Right hindlimb (tissue), 1 donor: ENCODE measurements at regions not wholly inside any gene's neighbourhood (a gene's known extent, or its start where the extent isn't known, plus 50 kb on each side); places are given as distances from the start of the nearest gene placed in this dataset.
A peak's percentile ranks its signal among the peaks of the same experiment; 100 is the strongest.

Experiments used
- DNase-seq: peaks from one replicate; pipeline ENCODE4 v3.0.0-alpha.2; 2018

DNA sequence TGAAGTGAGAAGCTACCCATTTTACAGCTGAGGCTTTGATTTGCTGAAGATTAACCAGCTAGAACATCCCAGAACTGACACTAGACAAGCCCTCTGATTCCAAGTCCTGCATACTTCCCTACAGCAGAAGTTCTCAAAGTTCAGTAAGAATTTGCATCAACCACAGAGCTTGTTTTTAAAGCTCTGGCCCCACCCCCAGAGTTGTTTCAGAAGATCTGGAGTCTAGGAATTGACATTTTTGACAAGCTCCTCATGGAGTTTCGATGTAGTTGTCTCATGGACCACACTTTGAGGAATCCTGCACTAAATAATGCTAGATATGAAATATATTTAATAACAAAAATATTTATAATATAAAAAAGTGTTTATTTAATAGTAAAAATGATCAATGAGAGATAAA, 120.3 kb upstream of the ADAMTS18 start:
- no peak for DNase-seq

GRCh38 chr16:77555791-77556190, 121.0 kb upstream of the ADAMTS18 start:
- no peak for DNase-seq

GRCh38 chr16:77556201-77556873, 121.5 kb upstream of the ADAMTS18 start:
- no peak for DNase-seq

DNA sequence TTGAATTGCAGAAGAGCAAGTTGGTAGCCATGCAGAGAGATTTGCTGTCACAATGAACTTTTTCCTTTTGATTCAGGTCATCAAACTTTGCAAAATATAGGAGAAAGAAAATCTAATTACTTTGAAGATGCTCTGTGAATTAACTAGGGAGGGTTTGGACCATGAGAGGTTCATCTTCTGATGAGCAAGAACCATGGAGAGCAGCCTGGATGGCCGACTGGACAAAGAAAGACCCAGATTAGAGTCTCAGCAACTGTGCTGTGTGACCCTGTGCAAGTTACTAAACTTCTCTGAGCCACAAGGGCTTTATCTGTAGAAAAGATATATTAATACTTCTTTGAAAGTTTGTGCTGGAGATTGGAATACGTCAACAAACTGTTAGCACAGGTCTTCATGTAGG, 122.6 kb upstream of the ADAMTS18 start:
- DNase-seq: no peak

- DNase-seq: no peak
Observed at GRCh38 chr16:77558786-77559185, 124.0 kb upstream of the ADAMTS18 start.

DNA sequence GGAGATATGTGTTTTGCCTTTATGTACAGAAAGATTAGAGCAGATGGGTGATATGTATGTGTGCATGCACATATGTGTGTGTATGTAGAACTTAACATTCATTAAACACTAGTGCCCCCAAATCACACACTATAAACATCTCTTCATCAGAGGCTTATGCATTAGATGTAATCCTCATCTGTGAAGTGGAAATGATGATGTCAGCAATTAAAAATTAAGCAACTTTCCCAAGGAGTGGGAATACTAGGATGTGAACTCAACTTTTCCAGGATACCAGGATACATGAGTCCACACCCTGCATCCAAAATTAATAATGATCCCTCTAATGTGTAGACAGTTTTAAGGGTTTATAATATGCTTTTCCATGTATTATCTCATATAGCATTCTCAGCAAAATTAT, 127.7 kb upstream of the ADAMTS18 start:
- DNase-seq: no peak

DNA sequence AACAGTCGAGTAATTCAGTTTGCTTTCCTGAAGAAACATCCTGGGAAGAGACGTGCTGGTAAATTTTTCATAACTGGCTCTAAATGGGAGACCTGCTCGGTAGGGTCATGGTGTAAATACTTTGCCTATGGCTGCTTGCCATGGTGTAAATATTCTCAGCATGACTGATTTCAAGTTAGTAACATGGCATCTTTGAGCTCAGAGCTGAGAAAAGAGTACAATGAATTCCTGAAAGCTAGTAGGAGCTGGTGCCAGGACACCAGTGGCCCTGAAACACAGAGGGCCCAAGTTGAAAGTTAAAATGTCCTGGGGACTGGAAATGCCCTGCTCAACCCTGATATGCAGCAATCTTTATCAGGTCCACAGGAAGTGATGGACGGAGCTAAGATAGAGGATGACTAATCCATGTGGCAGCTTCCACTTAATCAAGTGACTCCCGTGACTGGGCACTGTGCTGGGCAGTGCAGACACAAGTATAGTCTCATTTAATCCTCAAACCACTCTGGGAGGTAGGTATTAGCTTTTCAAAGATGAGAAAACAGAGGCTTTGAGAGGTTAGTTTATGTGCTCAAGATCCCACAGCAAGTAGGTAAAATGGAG, 130.1 kb upstream of the ADAMTS18 start:
- no peak for DNase-seq

DNA sequence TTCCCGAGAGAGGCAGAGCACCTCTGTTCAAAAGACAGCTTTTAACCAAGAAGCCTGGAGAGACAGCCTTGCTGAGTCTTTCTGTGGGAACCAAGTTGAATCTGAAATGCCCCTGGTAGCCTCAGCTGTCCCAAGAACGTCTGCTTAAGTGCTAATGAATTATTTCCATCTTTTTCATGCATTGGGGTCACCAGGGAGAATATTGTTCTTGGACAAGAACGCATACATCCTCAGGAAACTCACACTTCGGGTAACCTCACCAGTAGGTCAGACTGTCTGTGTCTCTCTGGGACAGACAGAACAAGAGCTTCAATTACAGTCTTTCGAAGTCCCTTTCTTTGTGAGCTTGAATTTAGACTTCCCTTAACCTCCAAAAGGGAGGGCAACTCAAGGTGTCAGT, 134.6 kb upstream of the ADAMTS18 start:
- DNase-seq: no peak

GRCh38 chr16:77570574-77570973, 135.7 kb upstream of the ADAMTS18 start:
- no peak for DNase-seq

DNA sequence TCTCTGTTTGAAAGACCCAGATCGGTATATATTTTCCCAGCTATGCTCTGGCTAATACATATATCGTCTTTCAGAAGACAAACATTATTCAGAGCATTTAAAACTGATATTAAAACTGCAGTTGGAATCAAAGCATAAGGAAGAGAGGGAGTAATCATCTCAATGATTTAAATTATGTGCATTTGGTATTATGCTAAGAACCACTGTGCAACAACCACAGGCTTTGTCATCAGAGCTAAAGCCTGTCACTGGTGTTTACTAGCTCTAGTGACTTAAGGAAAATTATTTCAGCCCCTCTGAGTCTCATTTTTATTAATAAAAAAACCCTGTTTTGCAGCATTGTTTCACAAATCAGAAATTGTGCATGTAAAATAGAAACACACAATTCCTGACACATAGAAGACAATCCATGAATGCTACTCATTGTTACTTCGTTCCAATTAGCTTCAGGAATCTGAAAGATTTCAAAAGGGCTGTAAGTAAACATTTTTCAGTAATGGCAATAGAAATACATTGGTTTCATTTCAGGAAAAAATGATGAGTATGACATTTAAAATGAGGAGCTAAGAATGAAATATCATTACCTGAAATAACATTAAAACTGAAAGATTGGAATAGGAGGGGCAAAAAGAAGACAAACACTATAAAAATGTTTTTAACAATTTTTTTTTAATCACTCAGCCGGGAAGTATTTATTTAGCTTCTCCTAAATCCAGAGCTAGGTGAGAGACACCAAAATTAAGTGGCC, 136.5 kb upstream of the ADAMTS18 start:
- no peak for DNase-seq

DNA sequence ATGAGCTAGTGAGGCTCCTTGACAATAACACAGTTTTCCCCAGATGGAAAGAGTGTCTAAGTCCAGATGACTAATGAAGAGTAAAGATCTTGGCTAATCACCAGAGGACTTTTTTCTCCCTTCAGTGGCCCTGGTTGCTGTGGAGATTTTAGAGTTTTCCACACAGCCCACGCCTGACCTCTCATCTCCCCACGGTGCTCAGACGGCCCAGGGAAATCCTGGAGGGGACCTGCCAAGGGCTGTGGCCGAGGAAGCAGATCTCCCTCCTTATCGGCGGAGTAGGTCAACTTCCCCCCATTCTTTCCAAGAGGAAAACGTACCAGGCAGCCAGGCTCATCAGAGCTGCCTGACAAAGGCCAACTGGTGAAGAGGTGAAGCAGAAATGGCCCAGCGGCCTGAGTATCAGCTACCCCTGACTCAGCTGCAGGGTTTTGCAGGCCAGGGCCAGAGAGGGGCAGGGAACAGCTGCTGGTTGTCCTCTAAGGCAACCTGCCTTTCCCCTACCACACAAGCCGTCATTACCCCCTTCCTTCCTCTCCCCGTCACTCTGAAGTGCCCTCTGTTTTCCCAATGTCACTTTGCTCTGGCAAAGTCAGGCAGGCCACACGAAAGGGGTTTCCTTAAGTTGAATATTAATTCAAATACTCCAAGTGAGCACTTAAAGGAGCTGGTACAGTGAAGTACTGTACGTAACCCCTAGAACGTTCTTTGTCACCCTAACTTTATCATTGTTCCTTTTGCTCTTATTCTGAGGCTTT, 140.2 kb upstream of the ADAMTS18 start:
- no peak for DNase-seq

DNA sequence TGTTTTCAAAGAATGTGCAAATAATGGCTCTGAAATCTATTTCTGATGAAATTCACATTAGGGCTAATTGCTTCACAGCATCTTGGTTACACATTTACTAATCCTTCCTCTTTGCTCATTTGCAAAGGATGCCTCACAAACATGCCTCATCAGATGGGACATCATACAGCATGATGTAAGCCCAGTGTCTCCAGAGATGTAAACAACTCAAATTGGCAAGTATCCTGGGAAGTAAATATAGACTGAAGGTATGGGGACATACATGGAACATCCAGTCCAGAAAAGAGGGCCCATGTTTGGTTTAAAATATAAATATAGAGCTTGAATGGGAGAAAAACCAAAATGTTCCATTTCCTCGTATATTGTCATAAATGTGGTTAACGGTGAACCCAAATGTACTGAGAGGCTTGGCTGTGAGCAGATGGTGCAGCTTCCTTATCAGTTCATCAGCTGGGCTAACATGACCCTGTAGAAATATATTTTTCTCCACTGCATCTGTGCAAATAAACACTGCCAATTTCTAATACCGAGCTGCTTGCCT, 142.9 kb upstream of the NUDT7 start:
- no peak for DNase-seq

DNA sequence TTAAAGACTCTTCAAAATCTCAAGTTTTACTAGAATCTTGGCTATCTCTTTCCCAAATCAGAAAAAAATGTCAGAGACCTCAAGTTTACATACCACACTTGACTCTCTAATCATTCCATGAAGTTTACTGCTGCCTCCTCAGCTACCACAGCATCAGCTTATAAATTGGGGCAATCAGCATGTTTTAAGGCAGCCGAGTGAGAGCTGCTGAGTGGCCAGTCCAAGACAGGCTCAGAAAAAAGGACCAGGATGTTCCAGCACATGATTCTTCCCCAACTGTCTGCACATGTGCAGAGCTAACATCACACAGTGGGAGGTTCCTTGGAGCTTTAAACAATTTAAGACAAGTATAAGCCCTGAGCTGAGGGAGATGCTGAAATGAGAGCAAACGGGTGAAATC, 140.6 kb upstream of the NUDT7 start:
- no peak for DNase-seq

DNA sequence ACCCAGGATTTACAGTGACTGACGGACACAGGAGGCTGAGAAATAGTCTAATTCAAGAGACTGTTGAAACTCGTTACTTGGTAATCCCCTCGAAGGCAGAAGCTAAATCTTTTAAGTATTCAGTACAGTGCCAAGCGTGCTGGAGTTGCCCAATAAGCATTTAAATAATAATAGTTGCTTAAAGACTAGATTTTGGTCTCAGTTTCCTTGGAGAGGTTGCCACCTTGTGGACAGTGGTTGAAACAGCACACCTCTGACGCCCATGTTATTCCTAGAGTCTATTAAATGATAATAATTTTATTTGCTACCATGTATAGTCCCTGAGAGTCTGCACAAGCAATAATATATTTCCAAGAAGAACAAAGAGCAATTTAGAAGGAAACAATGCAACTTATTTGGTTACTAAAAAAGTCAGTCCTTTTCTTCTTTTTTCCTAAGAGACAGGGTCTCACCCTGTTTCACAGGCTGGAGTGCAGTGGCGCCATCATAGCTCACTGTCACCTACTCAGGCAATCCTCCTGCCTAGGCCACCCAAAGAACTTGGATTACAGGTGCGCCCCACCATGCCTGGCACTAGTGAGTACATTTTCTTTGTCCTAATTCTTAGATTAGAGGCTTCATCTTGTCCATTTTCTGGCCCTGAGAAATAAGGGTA, 138.0 kb upstream of the NUDT7 start:
- DNase-seq: peak; percentile 39

DNA sequence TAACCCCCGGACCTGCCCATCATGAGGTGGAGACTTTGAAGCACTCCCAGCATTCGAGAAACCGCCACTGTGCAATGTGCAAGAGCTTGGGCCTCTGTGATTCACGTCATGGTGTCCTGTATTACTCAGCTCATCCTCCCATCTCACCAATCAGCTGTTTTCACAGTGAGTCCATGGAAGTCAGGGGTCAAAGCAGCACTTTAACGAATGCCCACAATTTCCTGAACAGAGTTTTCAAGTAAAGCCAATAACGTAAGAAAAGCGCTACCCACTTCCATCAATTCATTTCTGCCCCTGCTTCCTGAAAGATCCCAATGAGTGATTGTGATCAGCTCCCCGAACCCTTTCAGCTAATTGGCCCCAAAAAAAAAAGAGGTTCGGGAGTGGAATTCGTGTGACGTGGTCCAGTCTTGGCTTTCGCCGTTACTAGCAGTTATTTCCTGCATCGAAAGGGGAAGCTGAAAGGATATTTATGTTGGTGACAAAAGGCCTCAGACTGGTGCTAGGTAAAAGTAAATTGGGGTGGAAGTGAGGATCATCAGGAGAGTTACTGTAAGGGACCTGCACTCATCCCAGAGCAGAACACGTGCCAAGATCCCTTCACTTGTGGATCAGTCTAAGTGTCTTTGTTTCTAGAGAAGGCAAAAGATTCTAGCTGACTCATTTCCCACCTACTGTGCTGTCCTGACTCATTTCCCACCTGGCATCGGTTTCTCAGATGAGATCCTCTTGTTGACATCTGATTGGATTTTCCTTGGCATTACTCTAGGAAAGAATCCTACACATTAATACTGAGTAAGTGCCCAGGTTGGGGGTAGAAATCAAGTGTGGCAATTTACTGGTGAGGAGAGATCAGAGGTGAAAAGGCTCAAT, 136.7 kb upstream of the NUDT7 start:
- DNase-seq: no peak

DNA sequence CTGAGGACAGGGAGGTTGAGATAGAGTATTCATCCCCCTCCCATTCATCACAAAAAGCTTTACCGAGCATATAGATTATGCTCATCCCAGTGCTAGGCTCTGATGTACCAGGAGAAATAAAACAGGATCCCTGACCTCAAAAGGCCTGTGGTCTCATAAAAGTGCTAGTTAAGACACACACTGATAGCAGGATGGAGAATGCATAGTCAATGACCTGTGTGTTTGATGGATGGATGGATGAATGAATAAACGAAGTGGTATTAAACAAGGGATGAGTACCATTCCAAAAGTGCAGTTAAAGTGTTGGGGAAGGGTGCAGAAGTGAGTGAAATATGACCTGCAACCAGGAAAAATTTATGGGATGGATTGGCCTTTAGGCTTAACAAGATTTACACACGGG, 133.9 kb upstream of the NUDT7 start:
- DNase-seq: no peak

DNA sequence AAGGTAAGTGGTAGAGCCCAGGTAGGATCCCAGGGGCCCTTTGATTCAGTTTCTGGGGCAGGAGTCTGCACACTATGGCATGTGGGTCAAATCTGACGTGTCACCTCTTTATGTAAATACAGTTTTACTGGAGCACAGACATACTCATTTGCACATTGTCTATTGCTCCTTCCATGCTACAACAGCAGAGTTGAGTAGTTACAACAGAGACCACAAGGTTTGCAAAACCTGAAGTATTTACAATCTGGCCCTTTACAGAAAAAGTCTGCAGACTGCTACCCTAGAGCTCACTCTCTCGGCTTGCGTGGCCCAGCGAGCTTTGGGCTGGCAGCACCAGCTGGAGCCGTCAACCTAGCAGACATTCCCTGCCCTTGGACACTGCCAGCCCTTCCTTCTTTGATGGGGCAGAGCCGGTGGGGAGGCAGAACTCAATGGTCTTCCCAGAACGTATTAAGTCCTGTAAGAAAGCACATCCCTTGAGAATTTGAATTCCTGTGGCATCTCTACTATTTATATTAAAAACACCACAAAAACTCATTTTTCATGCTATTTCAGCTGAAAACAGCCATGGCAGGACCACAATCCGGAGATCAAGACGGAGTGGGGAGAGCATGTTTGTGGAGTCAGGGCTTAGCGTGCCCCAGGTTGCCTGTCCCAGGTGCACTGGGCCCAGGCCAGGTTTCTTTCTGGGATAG, 133.1 kb upstream of the NUDT7 start:
- DNase-seq: no peak

DNA sequence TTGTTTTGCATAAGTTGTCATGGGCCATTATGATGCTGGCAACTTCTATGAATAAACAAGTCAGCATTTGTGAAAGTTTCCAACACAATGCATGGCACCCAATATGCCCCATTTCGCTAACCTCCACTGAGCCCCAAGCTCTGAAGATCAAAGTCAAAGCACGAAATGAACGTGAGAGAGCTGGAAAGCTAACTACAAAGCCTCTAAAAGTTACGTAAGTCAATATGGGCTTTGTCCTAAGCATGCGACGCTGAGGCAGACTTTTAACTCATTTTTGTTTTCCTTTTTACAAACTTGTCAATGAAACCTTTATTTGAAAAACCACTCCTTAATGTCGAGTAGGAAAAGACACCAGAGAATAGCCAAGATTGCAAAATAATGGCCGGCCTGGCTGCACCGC, 131.6 kb upstream of the NUDT7 start:
- DNase-seq: no peak

DNA sequence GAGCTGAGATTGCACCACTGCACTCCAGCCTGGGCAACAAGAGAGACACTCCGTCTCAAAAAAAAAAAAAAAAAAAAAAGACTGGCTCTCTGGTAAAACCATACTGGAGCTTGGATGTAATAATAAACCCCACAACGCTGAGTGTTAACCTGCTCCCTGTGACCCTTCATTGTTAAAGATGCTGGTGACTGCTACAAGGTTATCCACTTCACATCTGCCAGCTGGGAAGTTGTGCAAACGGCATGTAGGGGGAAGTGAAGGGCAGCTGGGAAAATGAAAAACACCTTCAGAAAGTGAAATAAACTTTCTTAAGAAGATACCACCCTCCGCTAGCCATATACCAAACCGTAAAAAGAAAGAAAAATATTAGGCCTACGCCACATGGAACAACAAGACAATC, 131.0 kb upstream of the NUDT7 start:
- no peak for DNase-seq

- DNase-seq: no peak
Observed at GRCh38 chr16:77592021-77592420, 130.3 kb upstream of the NUDT7 start.

DNA sequence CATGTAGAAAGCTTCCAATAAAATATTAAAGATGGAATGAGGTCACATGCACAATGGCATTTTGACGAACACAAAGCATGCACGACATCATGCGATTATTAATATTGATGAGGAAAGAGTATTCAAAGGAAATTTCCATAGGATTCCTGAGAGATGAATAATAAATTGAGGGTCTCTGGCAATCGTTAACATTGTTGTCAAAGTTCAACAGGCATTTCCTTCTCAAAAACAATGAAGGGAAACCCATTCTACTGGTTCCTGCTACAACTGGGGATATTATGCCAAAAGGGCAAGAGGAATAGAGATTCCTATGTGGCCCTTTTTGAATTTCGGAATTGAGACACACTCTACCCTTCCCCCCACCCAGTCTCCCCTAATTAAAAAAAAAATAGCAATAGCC, 128.3 kb upstream of the NUDT7 start:
- DNase-seq: no peak
